ENCODE measurements at regions not wholly inside any gene's neighbourhood (a gene's known extent, or its start where the extent isn't known, plus 50 kb on each side); places are given as distances from the start of the nearest gene placed in this dataset.

DNA sequence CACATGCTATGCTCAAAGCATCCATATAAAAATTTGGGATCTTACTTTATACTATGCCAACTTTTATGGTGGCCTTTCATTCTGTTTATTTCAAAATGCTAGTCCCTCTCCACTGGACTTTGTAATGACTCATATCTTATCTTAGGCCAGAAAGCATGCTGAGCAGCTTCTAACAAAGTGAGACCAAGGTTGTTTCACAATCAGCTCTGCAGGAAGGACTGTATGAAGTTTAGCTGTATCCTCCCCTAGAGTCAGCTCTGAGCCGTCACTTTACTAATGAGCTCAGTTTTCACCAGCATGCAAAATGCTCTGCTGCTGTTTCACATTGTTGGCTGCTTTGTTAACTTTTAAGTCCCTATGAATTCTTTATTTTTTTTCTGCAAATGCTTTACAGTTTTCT, 1608.8 kb downstream of the OLFM4 start:
- Histone ChIP-seq H3K27ac (no peak overlapping the region), H3K4me1 (no peaks in the 10 kb centered on the region), H3K9me3 (no peaks in the 10 kb centered on the region), H3K4me3 (no peak overlapping the region), H3K36me3 (no peaks in the 10 kb centered on the region), H3K27me3 (no peaks in the 10 kb centered on the region)
- TF ChIP-seq, protein P1, sequence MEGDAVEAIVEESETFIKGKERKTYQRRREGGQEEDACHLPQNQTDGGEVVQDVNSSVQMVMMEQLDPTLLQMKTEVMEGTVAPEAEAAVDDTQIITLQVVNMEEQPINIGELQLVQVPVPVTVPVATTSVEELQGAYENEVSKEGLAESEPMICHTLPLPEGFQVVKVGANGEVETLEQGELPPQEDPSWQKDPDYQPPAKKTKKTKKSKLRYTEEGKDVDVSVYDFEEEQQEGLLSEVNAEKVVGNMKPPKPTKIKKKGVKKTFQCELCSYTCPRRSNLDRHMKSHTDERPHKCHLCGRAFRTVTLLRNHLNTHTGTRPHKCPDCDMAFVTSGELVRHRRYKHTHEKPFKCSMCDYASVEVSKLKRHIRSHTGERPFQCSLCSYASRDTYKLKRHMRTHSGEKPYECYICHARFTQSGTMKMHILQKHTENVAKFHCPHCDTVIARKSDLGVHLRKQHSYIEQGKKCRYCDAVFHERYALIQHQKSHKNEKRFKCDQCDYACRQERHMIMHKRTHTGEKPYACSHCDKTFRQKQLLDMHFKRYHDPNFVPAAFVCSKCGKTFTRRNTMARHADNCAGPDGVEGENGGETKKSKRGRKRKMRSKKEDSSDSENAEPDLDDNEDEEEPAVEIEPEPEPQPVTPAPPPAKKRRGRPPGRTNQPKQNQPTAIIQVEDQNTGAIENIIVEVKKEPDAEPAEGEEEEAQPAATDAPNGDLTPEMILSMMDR (IDR thresholded peaks at IDR 0.05): no peak
- no peak for TF ChIP-seq POLR2A (IDR thresholded peaks at IDR 0.05)
- no peak for DNase-seq

DNA sequence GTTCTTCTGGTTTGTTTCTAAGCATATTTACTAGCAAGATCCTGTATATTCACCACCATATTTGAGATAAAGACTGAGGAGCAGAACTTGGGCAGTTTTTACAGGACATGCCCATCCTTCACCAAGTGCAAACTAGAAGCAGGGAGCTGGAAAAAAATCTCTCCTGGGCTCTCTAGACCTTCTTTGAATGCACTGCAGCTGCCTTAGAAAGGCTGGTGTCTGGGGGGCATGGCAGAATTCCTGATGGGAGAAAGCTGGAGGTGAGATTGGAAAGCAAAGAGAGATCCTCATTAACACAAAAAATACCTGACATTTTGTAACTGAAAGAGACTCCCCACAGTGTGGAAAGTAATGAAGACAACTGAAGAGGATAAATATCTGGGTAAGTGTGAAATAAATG, 1612.1 kb downstream of the OLFM4 start:
- peaks cover 0 to 3% (median 0%) of the 10 kb centered on the region in 4 donors for H3K9me3 ChIP-seq
- no peak overlapping the region for H3K4me3 ChIP-seq
- DNase-seq: no peak
- no peaks in the 10 kb centered on the region for H3K36me3 ChIP-seq
- H3K4me1 ChIP-seq: no peaks in the 10 kb centered on the region
- no peak overlapping the region for H3K27ac ChIP-seq
- TF ChIP-seq, protein P1 (IDR thresholded peaks at IDR 0.05): no peak
- no peak for TF ChIP-seq POLR2A (IDR thresholded peaks at IDR 0.05)
- H3K27me3 ChIP-seq: no peaks in the 10 kb centered on the region

DNA sequence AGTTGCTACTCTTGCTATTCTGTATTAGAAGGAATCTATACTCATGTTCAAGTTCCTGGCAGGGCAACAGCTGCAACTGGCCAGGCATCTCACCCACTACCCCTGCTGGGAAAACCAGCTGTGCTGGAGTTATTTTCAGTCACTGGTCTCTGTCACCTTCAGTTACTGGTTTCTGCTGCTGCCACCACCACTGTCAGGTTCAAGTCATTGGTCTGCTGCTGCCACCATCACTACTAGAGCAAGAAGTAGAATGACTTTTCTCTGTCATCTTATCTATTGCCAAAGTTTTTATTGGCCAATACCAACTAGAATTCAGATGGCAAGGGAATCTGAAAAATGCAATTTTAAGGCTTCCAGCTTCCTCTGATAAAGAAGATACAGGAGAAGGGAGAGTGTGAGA, 1615.2 kb downstream of the OLFM4 start:
- H3K27me3 ChIP-seq: no peaks in the 10 kb centered on the region
- TF ChIP-seq, protein P1 (IDR thresholded peaks at IDR 0.05): no peak
- no peak for TF ChIP-seq POLR2A (IDR thresholded peaks at IDR 0.05)

DNA sequence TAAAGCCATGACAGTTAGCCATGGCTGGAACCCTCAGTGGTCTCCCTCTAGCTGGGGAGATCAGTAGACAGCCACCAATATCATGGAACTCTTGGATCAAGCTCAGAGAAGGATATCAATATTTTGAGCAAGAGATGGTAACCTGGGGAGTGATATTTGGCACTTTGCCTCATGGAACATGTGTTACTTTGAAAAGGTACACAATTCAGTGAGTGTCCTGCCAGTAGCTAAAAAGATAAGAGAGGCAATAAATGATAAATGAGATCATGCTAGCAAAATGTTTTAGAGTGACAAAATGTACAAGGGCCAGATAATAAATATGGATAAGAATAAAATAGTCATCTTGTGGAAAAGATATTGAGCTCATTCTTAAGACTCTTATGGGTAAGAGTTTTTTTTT, 1618.7 kb downstream of the OLFM4 start:
- TF ChIP-seq, protein P1 (IDR thresholded peaks at IDR 0.05): no peak
- TF ChIP-seq POLR2A (IDR thresholded peaks at IDR 0.05): no peak
- Histone ChIP-seq H3K9me3 (peaks cover 0 to 3% (median 0%) of the 10 kb centered on the region in 4 donors), H3K4me1 (no peaks in the 10 kb centered on the region), H3K27me3 (no peaks in the 10 kb centered on the region), H3K4me3 (no peak overlapping the region), H3K27ac (no peak overlapping the region), H3K36me3 (no peaks in the 10 kb centered on the region)
- DNase-seq: no peak

More for the DNA sequence above, 1615.2 kb downstream of the OLFM4 start:
- H3K27ac ChIP-seq: no peak overlapping the region
- peaks cover 0 to 3% (median 0%) of the 10 kb centered on the region in 4 donors for H3K9me3 ChIP-seq
- H3K4me3 ChIP-seq: no peak overlapping the region
- no peak for DNase-seq
- no peaks in the 10 kb centered on the region for H3K36me3 ChIP-seq
- no peaks in the 10 kb centered on the region for H3K4me1 ChIP-seq

DNA sequence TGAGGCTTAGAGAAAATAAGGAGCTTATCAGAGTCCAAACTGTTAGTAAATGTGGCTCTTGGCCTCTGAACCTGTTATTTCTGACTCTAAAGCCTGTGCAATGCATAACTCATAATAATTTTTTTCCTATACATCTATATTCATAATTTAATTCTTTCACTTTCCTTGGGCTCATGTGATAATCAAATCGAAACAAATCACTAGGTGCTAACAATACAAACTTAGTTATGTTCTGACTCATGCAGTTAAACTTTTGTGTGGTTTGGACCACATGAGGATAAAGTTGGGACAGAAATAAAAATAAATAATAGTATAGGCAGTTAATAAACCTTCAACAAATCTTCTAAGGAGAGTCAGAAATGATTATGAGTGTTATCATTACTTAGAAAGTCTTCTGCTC, 1629.0 kb downstream of the OLFM4 start:
- H3K27me3 ChIP-seq: no peaks in the 10 kb centered on the region
- no peaks in the 10 kb centered on the region for H3K9me3 ChIP-seq
- H3K4me3 ChIP-seq: no peak overlapping the region
- H3K36me3 ChIP-seq: no peaks in the 10 kb centered on the region
- H3K27ac ChIP-seq: no peak overlapping the region
- H3K4me1 ChIP-seq: no peaks in the 10 kb centered on the region
- TF ChIP-seq, protein P1 (IDR thresholded peaks at IDR 0.05): no peak
- TF ChIP-seq POLR2A (IDR thresholded peaks at IDR 0.05): no peak
- no peak for DNase-seq

DNA sequence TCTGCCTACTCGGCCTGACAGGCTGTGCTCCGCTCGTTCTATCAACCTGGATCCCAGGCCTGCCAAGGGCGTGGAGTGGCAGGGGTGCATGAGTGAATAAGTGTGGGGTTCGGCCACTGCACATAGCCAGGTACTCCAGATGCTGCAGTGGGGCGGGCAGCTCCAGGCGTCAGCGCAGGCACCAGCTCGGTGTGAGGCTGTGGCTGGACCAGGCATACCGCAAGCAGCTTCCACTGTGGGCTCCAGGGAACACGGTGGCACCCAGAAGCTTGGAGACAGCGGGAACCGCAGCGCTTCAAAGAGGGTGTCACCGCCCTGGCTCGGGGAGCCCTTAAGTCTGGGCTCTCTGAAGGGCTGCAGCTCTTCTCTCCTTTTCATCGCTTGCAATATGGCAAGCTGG, 1630.2 kb downstream of the OLFM4 start:
- Histone ChIP-seq H3K9me3 (no peaks in the 10 kb centered on the region), H3K4me3 (no peak overlapping the region), H3K27me3 (no peaks in the 10 kb centered on the region), H3K4me1 (no peaks in the 10 kb centered on the region), H3K36me3 (no peaks in the 10 kb centered on the region), H3K27ac (no peak overlapping the region)
- TF ChIP-seq, protein P1 (IDR thresholded peaks at IDR 0.05): no peak
- no peak for DNase-seq

Data from Peyer's patch (tissue), 4 donors.